LNCAP (cell line): ENCODE measurements at regions not wholly inside any gene's neighbourhood (a gene's known extent, or its start where the extent isn't known, plus 50 kb on each side); places are given as distances from the start of the nearest gene placed in this dataset.

Source experiments
- TF ChIP-seq, protein P1 (sequence below): fragments of 450-650 bp; IDR thresholded peaks from 2 replicates; pipeline ENCODE4 v1.5.1; 2017; ENCODE audit warnings: mild to moderate bottlenecking

DNA sequence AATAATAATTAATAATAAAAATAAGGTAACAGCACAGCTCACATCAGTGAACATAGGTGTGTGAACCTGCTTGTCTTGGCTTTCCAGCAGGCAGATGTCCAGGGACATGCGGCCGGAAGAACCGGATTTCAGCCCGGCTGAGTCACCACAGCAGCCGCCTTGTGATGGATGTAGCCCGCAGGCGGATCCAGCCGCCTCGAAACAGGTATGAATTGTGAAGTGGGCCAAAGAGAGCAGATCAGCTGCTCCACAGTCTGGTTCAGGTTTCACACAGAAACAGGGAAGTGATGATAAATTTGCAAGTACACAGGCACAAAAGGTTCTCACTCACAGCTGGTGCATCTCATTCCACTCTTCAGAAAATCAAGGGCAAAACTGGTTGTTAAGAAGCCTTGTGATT, 55.1 kb downstream of the ID4 start:
- TF ChIP-seq, protein P1, sequence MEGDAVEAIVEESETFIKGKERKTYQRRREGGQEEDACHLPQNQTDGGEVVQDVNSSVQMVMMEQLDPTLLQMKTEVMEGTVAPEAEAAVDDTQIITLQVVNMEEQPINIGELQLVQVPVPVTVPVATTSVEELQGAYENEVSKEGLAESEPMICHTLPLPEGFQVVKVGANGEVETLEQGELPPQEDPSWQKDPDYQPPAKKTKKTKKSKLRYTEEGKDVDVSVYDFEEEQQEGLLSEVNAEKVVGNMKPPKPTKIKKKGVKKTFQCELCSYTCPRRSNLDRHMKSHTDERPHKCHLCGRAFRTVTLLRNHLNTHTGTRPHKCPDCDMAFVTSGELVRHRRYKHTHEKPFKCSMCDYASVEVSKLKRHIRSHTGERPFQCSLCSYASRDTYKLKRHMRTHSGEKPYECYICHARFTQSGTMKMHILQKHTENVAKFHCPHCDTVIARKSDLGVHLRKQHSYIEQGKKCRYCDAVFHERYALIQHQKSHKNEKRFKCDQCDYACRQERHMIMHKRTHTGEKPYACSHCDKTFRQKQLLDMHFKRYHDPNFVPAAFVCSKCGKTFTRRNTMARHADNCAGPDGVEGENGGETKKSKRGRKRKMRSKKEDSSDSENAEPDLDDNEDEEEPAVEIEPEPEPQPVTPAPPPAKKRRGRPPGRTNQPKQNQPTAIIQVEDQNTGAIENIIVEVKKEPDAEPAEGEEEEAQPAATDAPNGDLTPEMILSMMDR: no peak

DNA sequence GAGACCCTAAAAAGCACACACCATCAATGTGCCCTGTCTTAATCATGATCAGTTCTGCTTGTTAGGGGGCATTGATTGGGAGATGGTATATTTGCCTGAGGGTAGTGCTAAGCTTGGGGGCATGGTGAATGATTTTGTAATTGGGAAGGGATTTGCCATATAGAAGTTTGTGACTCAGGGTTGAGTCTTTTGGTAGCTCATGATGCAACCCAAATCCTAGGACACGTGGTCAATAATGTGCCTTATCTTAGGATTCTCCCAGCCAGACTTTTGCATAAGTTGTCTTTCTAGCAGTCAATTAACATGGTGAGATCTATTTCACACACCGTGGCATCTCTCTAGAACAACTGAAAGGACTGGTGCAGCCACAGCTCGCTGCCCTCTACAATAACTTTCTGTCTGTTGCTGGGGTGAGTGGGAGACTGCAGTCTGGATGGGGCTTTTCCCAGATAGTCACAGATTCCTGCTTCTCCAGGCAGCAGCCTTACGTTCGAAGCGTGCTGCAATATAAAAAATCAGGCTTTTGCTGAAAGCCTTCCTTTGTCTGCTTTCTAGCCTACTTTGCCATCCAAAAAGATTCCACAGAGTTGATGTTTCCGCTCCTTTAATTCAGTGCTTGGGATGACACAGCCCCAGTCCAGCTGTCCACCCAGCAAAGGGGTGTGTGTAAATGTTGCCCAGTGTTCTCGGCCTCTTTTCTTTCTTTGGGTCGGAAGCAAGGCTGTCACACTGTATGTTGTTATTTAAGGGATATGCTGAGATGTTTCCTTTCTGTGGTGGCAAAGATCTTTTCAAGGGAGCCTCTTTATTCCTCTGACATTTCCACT, 58.9 kb downstream of the ID4 start:
- TF ChIP-seq, protein P1: no peak

DNA sequence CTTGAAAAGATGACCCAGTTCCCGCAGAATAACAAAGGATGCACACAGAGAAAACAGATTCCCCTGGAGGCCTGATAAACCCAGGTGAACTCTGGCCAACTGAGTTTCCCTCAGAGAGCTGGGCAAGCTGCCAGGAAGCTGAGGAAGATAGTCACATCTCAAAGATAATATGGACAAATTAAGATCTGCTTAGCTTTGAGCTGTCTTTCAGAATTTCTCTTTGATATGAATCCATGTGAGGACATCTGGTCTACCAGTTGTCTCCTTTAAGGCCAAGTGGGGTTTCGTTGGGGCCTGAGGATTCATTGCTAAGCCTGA, 59.5 kb downstream of the ID4 start:
- TF ChIP-seq, protein P1: no peak

DNA sequence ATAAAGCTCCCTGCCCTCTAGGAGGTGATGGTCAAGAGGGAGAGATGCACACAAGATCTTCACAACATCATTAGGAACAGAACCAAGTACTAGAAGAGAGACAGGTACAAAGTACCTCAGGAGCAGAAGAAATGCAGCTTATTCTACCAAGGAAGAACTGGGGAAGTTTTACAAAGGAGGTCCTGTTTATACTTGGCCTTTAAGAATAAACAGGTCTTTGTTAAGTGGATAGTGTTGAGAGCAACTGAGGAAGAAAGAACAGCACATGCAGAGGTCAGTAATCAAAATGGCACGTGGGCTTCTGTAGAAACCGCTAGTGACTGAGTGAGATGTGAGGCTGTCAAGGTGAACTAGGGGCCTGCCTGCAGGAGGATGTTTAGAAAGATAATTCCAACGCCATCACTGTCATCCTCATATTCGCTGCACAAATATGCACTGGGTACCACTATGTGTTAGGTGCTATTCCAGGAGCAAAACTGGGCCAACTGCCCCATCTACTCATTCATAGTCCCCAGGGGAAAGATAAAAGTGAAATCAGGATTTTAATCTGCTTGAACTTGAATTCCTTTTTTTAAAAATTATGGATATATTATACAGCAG, 61.1 kb downstream of the ID4 start:
- TF ChIP-seq, protein P1: no peak

DNA sequence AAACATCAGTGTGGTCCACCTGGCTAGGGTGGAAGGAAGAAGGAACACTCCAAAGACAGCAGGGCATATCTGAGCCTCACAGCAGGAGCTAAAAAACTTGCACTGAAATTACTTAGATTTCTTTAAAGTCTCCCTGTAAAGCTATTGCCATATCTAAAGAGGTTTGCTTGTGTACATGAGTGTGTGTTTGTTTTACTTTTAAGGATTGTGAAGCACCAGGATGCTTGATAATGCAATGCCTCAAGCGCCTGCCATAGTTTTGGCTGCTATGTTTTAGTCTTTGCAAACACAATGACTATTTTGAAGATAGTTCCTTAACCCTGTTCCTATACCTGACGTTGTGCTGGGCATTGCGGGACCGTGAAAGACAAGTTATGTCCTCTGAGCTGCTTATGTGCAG, 65.0 kb downstream of the ID4 start:
- TF ChIP-seq, protein P1: no peak

DNA sequence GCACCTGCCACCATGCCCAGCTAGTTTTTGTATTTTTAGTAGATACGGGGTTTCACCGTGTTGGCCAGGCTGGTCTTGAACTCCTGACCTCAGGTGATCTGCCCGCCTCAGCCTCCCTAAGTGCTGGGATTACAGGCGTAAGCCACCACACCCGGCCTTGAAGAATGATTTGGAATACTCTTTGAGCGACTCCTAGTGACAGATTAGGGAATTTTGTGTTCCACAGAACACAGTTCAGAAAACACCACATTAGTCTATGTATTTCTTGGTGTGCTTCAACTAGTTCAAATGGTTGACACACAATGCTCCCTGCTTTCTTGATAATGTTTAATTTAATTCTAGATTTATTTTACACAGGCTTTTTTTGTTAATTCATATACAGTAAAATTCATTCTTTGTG, 67.2 kb downstream of the ID4 start:
- TF ChIP-seq, protein P1: peak; percentile 30; the same call in 1 of the 2 replicates

DNA sequence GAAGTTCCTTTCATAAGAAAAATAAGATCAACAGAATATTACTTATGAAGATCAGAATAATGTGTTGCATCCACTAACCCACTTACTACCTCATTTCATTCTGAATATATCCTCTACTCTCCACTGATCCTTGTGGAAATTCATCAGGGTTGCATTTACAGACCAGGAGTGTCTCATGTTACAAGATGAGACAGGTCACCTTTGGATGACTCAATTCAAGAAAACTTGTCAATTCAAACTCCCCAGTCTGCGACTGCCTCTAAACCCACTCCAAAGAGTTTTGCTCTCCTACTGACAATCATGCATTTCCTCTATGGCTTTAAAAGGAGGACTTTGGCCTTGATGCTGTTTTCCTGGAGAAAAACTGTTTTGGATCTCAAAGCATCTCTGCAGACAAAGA, 68.4 kb downstream of the ID4 start:
- TF ChIP-seq, protein P1: no peak
